H9 (cell line): ENCODE measurements at regions not wholly inside any gene's neighbourhood (a gene's known extent, or its start where the extent isn't known, plus 50 kb on each side); places are given as distances from the start of the nearest gene placed in this dataset.
"Not testable (repeated sequence)": the region's sequence is repeated elsewhere in the genome, so short reads cannot be mapped to it uniquely, and the experiment has no call there.

ENCODE experiments used
- DNase-seq: peaks from one replicate; pipeline ENCODE4 v3.0.0-alpha.2; 2017
- H2AFZ ChIP-seq: one replicate; pipeline ENCODE4 v1.6.1; 2013; ENCODE audit warnings: mild to moderate bottlenecking, low read length, control low read depth, moderate library complexity
- H2AK5ac ChIP-seq: 2 replicates; pipeline ENCODE4 v1.6.1; 2013; ENCODE audit warnings: low read length, control low read depth, mixed read lengths; ENCODE audit not compliant: insufficient read length
- H2BK120ac ChIP-seq: one replicate; pipeline ENCODE4 v1.6.1; 2013; ENCODE audit warnings: low read depth, mild to moderate bottlenecking, low read length, control low read depth, inconsistent platforms; ENCODE audit not compliant: poor library complexity, severe bottlenecking
- H2BK12ac ChIP-seq: 2 replicates; pipeline ENCODE4 v1.6.1; 2013; ENCODE audit warnings: low read length, control low read depth, mixed read lengths, low read depth; ENCODE audit not compliant: insufficient read length
- H2BK15ac ChIP-seq: 2 replicates; pipeline ENCODE4 v1.6.1; 2013; ENCODE audit warnings: low read depth, low read length, control low read depth
- H2BK20ac ChIP-seq: one replicate; pipeline ENCODE4 v1.6.1; 2013; ENCODE audit warnings: low read depth, mild to moderate bottlenecking, low read length, control low read depth, inconsistent platforms; ENCODE audit not compliant: poor library complexity, severe bottlenecking
- H2BK5ac ChIP-seq: 2 replicates; pipeline ENCODE4 v1.6.1; 2013; ENCODE audit warnings: low read length, control low read depth, mixed read lengths; ENCODE audit not compliant: insufficient read length
- H3K14ac ChIP-seq: 2 replicates; pipeline ENCODE4 v1.6.1; 2013; ENCODE audit warnings: low read length, control low read depth; ENCODE audit not compliant: insufficient read depth
- H3K18ac ChIP-seq: 2 replicates; pipeline ENCODE4 v1.6.1; 2013; ENCODE audit warnings: low read depth, mild to moderate bottlenecking, mixed read lengths, low read length, control low read depth; ENCODE audit not compliant: insufficient read length
- H3K23ac ChIP-seq: 2 replicates; pipeline ENCODE4 v1.6.1; 2013; ENCODE audit warnings: low read length, control low read depth, mixed read lengths, low read depth; ENCODE audit not compliant: insufficient read length
- H3K23me2 ChIP-seq: 2 replicates; pipeline ENCODE4 v1.6.1; 2013; ENCODE audit warnings: low read depth, mild to moderate bottlenecking, mixed read lengths, low read length, control low read depth; ENCODE audit not compliant: insufficient read length, poor library complexity, severe bottlenecking
- H3K27ac ChIP-seq: 2 replicates; pipeline ENCODE4 v1.5.1; 2013; ENCODE audit warnings: low read length, control low read depth, mixed read lengths, low read depth; ENCODE audit not compliant: insufficient read length
- H3K27me3 ChIP-seq: 2 replicates; pipeline ENCODE4 v1.6.1; 2013; ENCODE audit warnings: low read length, control low read depth, inconsistent platforms; ENCODE audit not compliant: insufficient read depth
- H3K4ac ChIP-seq: 2 replicates; pipeline ENCODE4 v1.6.1; 2013; ENCODE audit warnings: low read depth, mild to moderate bottlenecking, control low read depth, inconsistent platforms, low read length, moderate library complexity
- H3K4me1 ChIP-seq: 2 replicates; pipeline ENCODE4 v1.6.1; 2013; ENCODE audit warnings: low read length, control low read depth, inconsistent platforms; ENCODE audit not compliant: insufficient read depth
- H3K4me2 ChIP-seq: 2 replicates; pipeline ENCODE4 v1.6.1; 2013; ENCODE audit warnings: low read length, control low read depth, mixed read lengths; ENCODE audit not compliant: insufficient read length, insufficient read depth
- H3K56ac ChIP-seq: 2 replicates; pipeline ENCODE4 v1.6.1; 2013; ENCODE audit warnings: low read depth, mild to moderate bottlenecking, mixed read lengths, low read length, control low read depth; ENCODE audit not compliant: insufficient read length
- H3K79me1 ChIP-seq: 2 replicates; pipeline ENCODE4 v1.6.1; 2013; ENCODE audit warnings: low read depth, mild to moderate bottlenecking, moderate library complexity, low read length, control low read depth, inconsistent platforms; ENCODE audit not compliant: insufficient read depth, poor library complexity, severe bottlenecking
- H3K79me2 ChIP-seq: 2 replicates; pipeline ENCODE4 v1.6.1; 2013; ENCODE audit warnings: low read length, control low read depth, inconsistent platforms; ENCODE audit not compliant: insufficient read depth
- H3K9ac ChIP-seq: 2 replicates; pipeline ENCODE4 v1.6.1; 2013; ENCODE audit warnings: low read length, control low read depth, mixed read lengths; ENCODE audit not compliant: insufficient read length; ENCODE audit errors: extremely low read depth
- H3K9me3 ChIP-seq: one replicate; pipeline ENCODE4 v1.6.1; 2013; ENCODE audit warnings: low read depth, low read length, inconsistent platforms; ENCODE audit not compliant: control insufficient read depth
- H3T11ph ChIP-seq: one replicate; pipeline ENCODE4 v1.6.1; 2013; ENCODE audit warnings: mild to moderate bottlenecking, low read length, control low read depth, inconsistent platforms
- H4K20me1 ChIP-seq: one replicate; pipeline ENCODE4 v1.6.1; 2013; ENCODE audit not compliant: control insufficient read depth, insufficient read length, insufficient read depth
- H4K5ac ChIP-seq: 2 replicates; pipeline ENCODE4 v1.6.1; 2013; ENCODE audit warnings: low read depth, mild to moderate bottlenecking, mixed read lengths, low read length, control low read depth; ENCODE audit not compliant: insufficient read length
- H4K8ac ChIP-seq: replicated peaks from 2 replicates; pipeline ENCODE4 v1.6.1; 2013; ENCODE audit warnings: low read length, control low read depth, mixed read lengths, low read depth; ENCODE audit not compliant: insufficient read length
- H4K91ac ChIP-seq: 2 replicates; pipeline ENCODE4 v1.6.1; 2013; ENCODE audit warnings: low read depth, mild to moderate bottlenecking, moderate library complexity, mixed read lengths, low read length, control low read depth; ENCODE audit not compliant: insufficient read length
- H3K27ac Mint-ChIP-seq, 3 experiments: 2 replicates in 2 of 3; 3 replicates in 1 of 3; pipeline ENCODE4 v1.8.0; 2020 to 2021; ENCODE audit warnings: mixed read lengths in 3 of 3, mild to moderate bottlenecking in 1 of 3, moderate library complexity in 1 of 3
- H3K27me3 Mint-ChIP-seq: 2 replicates; pipeline ENCODE4 v1.8.0; 2021; ENCODE audit warnings: low read depth, mild to moderate bottlenecking, moderate library complexity, mixed read lengths
- H3K36me3 Mint-ChIP-seq, 3 experiments: 2 replicates in 2 of 3; 3 replicates in 1 of 3; pipeline ENCODE4 v1.8.0; 2020 to 2021; ENCODE audit warnings: low read depth in 3 of 3, mixed read lengths in 3 of 3; ENCODE audit not compliant: insufficient read depth in 1 of 3
- H3K4me1 Mint-ChIP-seq, 2 experiments: 2 replicates each; pipeline ENCODE4 v1.8.0; 2020; ENCODE audit warnings: mixed read lengths in 2 of 2
- H3K4me3 Mint-ChIP-seq, 2 experiments: 2 replicates in 1 of 2; 3 replicates in 1 of 2; pipeline ENCODE4 v1.8.0; 2020 to 2021; ENCODE audit warnings: mild to moderate bottlenecking in 2 of 2, mixed read lengths in 2 of 2, moderate library complexity in 1 of 2
- H3K9me3 Mint-ChIP-seq, 2 experiments: 2 replicates in 1 of 2; 3 replicates in 1 of 2; pipeline ENCODE4 v1.8.0; 2020; ENCODE audit warnings: mild to moderate bottlenecking in 2 of 2, mixed read lengths in 2 of 2, moderate library complexity in 1 of 2
- WGBS: extraction: QIAGEN DNeasy Blood & Tissue Kit; methylation state at CpG from one replicate; pipeline ENCODE4 v1.1.7; 2013; ENCODE audit warnings: missing lambda C conversion rate, low lambda C conversion rate, mixed read lengths; ENCODE audit not compliant: insufficient read length; ENCODE audit errors: extremely low coverage; 5-methylcytosine and 5-hydroxymethylcytosine counted together

GRCh38 chr11:101216091-101216490 lies 86.5 kb upstream of the PGR start:
- not testable (repeated sequence) for H3K27me3 Mint-ChIP-seq, H3K4me2 ChIP-seq, H4K5ac ChIP-seq, H3K56ac ChIP-seq, H4K91ac ChIP-seq, H2AFZ ChIP-seq, H3K14ac ChIP-seq, H2BK15ac ChIP-seq, H2BK12ac ChIP-seq, H3K27ac ChIP-seq, H2BK20ac ChIP-seq, H3K23me2 ChIP-seq, H3K4me3 Mint-ChIP-seq, H3K27me3 ChIP-seq, H4K20me1 ChIP-seq, H3K79me2 ChIP-seq, DNase-seq, H3K9me3 ChIP-seq, H2BK5ac ChIP-seq, H3K4me1 Mint-ChIP-seq, H3K23ac ChIP-seq, H3K18ac ChIP-seq, H3K79me1 ChIP-seq, H3K27ac Mint-ChIP-seq, H4K8ac ChIP-seq, H3K4me1 ChIP-seq, H2AK5ac ChIP-seq, H3T11ph ChIP-seq, H3K4ac ChIP-seq, H2BK120ac ChIP-seq, H3K9ac ChIP-seq
- Mint-ChIP-seq H3K9me3 (peaks cover 27 to 32% of the 10 kb centered on the region in 2 experiments), H3K36me3 (peaks cover 14 to 21% (median 20%) of the 10 kb centered on the region in 3 experiments)
- no CpG with 5 or more reads among the region's 1 CpG for WGBS
